H9 (cell line): ENCODE measurements at regions not wholly inside any gene's neighbourhood (a gene's known extent, or its start where the extent isn't known, plus 50 kb on each side); places are given as distances from the start of the nearest gene placed in this dataset.

Experiments used
- DNase-seq: peaks from one replicate; pipeline ENCODE4 v3.0.0-alpha.2; 2017
- H2AFZ ChIP-seq: one replicate; pipeline ENCODE4 v1.6.1; 2013; ENCODE audit warnings: mild to moderate bottlenecking, low read length, control low read depth, moderate library complexity
- H2AK5ac ChIP-seq: 2 replicates; pipeline ENCODE4 v1.6.1; 2013; ENCODE audit warnings: low read length, control low read depth, mixed read lengths; ENCODE audit not compliant: insufficient read length
- H2BK120ac ChIP-seq: one replicate; pipeline ENCODE4 v1.6.1; 2013; ENCODE audit warnings: low read depth, mild to moderate bottlenecking, low read length, control low read depth, inconsistent platforms; ENCODE audit not compliant: poor library complexity, severe bottlenecking
- H2BK12ac ChIP-seq: 2 replicates; pipeline ENCODE4 v1.6.1; 2013; ENCODE audit warnings: low read length, control low read depth, mixed read lengths, low read depth; ENCODE audit not compliant: insufficient read length
- H2BK15ac ChIP-seq: 2 replicates; pipeline ENCODE4 v1.6.1; 2013; ENCODE audit warnings: low read depth, low read length, control low read depth
- H2BK20ac ChIP-seq: one replicate; pipeline ENCODE4 v1.6.1; 2013; ENCODE audit warnings: low read depth, mild to moderate bottlenecking, low read length, control low read depth, inconsistent platforms; ENCODE audit not compliant: poor library complexity, severe bottlenecking
- H2BK5ac ChIP-seq: 2 replicates; pipeline ENCODE4 v1.6.1; 2013; ENCODE audit warnings: low read length, control low read depth, mixed read lengths; ENCODE audit not compliant: insufficient read length
- H3K14ac ChIP-seq: 2 replicates; pipeline ENCODE4 v1.6.1; 2013; ENCODE audit warnings: low read length, control low read depth; ENCODE audit not compliant: insufficient read depth
- H3K18ac ChIP-seq: 2 replicates; pipeline ENCODE4 v1.6.1; 2013; ENCODE audit warnings: low read depth, mild to moderate bottlenecking, mixed read lengths, low read length, control low read depth; ENCODE audit not compliant: insufficient read length
- H3K23ac ChIP-seq: 2 replicates; pipeline ENCODE4 v1.6.1; 2013; ENCODE audit warnings: low read length, control low read depth, mixed read lengths, low read depth; ENCODE audit not compliant: insufficient read length
- H3K23me2 ChIP-seq: 2 replicates; pipeline ENCODE4 v1.6.1; 2013; ENCODE audit warnings: low read depth, mild to moderate bottlenecking, mixed read lengths, low read length, control low read depth; ENCODE audit not compliant: insufficient read length, poor library complexity, severe bottlenecking
- H3K27ac ChIP-seq: 2 replicates; pipeline ENCODE4 v1.5.1; 2013; ENCODE audit warnings: low read length, control low read depth, mixed read lengths, low read depth; ENCODE audit not compliant: insufficient read length
- H3K27me3 ChIP-seq: 2 replicates; pipeline ENCODE4 v1.6.1; 2013; ENCODE audit warnings: low read length, control low read depth, inconsistent platforms; ENCODE audit not compliant: insufficient read depth
- H3K4ac ChIP-seq: 2 replicates; pipeline ENCODE4 v1.6.1; 2013; ENCODE audit warnings: low read depth, mild to moderate bottlenecking, control low read depth, inconsistent platforms, low read length, moderate library complexity
- H3K4me1 ChIP-seq: 2 replicates; pipeline ENCODE4 v1.6.1; 2013; ENCODE audit warnings: low read length, control low read depth, inconsistent platforms; ENCODE audit not compliant: insufficient read depth
- H3K4me2 ChIP-seq: 2 replicates; pipeline ENCODE4 v1.6.1; 2013; ENCODE audit warnings: low read length, control low read depth, mixed read lengths; ENCODE audit not compliant: insufficient read length, insufficient read depth
- H3K56ac ChIP-seq: 2 replicates; pipeline ENCODE4 v1.6.1; 2013; ENCODE audit warnings: low read depth, mild to moderate bottlenecking, mixed read lengths, low read length, control low read depth; ENCODE audit not compliant: insufficient read length
- H3K79me1 ChIP-seq: 2 replicates; pipeline ENCODE4 v1.6.1; 2013; ENCODE audit warnings: low read depth, mild to moderate bottlenecking, moderate library complexity, low read length, control low read depth, inconsistent platforms; ENCODE audit not compliant: insufficient read depth, poor library complexity, severe bottlenecking
- H3K79me2 ChIP-seq: 2 replicates; pipeline ENCODE4 v1.6.1; 2013; ENCODE audit warnings: low read length, control low read depth, inconsistent platforms; ENCODE audit not compliant: insufficient read depth
- H3K9ac ChIP-seq: 2 replicates; pipeline ENCODE4 v1.6.1; 2013; ENCODE audit warnings: low read length, control low read depth, mixed read lengths; ENCODE audit not compliant: insufficient read length; ENCODE audit errors: extremely low read depth
- H3K9me3 ChIP-seq: one replicate; pipeline ENCODE4 v1.6.1; 2013; ENCODE audit warnings: low read depth, low read length, inconsistent platforms; ENCODE audit not compliant: control insufficient read depth
- H3T11ph ChIP-seq: one replicate; pipeline ENCODE4 v1.6.1; 2013; ENCODE audit warnings: mild to moderate bottlenecking, low read length, control low read depth, inconsistent platforms
- H4K20me1 ChIP-seq: one replicate; pipeline ENCODE4 v1.6.1; 2013; ENCODE audit not compliant: control insufficient read depth, insufficient read length, insufficient read depth
- H4K5ac ChIP-seq: 2 replicates; pipeline ENCODE4 v1.6.1; 2013; ENCODE audit warnings: low read depth, mild to moderate bottlenecking, mixed read lengths, low read length, control low read depth; ENCODE audit not compliant: insufficient read length
- H4K8ac ChIP-seq: replicated peaks from 2 replicates; pipeline ENCODE4 v1.6.1; 2013; ENCODE audit warnings: low read length, control low read depth, mixed read lengths, low read depth; ENCODE audit not compliant: insufficient read length
- H4K91ac ChIP-seq: 2 replicates; pipeline ENCODE4 v1.6.1; 2013; ENCODE audit warnings: low read depth, mild to moderate bottlenecking, moderate library complexity, mixed read lengths, low read length, control low read depth; ENCODE audit not compliant: insufficient read length
- H3K27ac Mint-ChIP-seq, 3 experiments: 2 replicates in 2 of 3; 3 replicates in 1 of 3; pipeline ENCODE4 v1.8.0; 2020 to 2021; ENCODE audit warnings: mixed read lengths in 3 of 3, mild to moderate bottlenecking in 1 of 3, moderate library complexity in 1 of 3
- H3K27me3 Mint-ChIP-seq: 2 replicates; pipeline ENCODE4 v1.8.0; 2021; ENCODE audit warnings: low read depth, mild to moderate bottlenecking, moderate library complexity, mixed read lengths
- H3K36me3 Mint-ChIP-seq, 3 experiments: 2 replicates in 2 of 3; 3 replicates in 1 of 3; pipeline ENCODE4 v1.8.0; 2020 to 2021; ENCODE audit warnings: low read depth in 3 of 3, mixed read lengths in 3 of 3; ENCODE audit not compliant: insufficient read depth in 1 of 3
- H3K4me1 Mint-ChIP-seq, 2 experiments: 2 replicates each; pipeline ENCODE4 v1.8.0; 2020; ENCODE audit warnings: mixed read lengths in 2 of 2
- H3K4me3 Mint-ChIP-seq, 2 experiments: 2 replicates in 1 of 2; 3 replicates in 1 of 2; pipeline ENCODE4 v1.8.0; 2020 to 2021; ENCODE audit warnings: mild to moderate bottlenecking in 2 of 2, mixed read lengths in 2 of 2, moderate library complexity in 1 of 2
- H3K9me3 Mint-ChIP-seq, 2 experiments: 2 replicates in 1 of 2; 3 replicates in 1 of 2; pipeline ENCODE4 v1.8.0; 2020; ENCODE audit warnings: mild to moderate bottlenecking in 2 of 2, mixed read lengths in 2 of 2, moderate library complexity in 1 of 2
- CTCF ChIP-seq: fragments of 200-600 bp; sonication (generic); conservative IDR thresholded peaks from 3 replicates; pipeline ENCODE4 v1.8.0; 2021; ENCODE audit warnings: antibody characterized with exemption, mild to moderate bottlenecking
- WGBS: extraction: QIAGEN DNeasy Blood & Tissue Kit; methylation state at CpG from one replicate; pipeline ENCODE4 v1.1.7; 2013; ENCODE audit warnings: missing lambda C conversion rate, low lambda C conversion rate, mixed read lengths; ENCODE audit not compliant: insufficient read length; ENCODE audit errors: extremely low coverage; 5-methylcytosine and 5-hydroxymethylcytosine counted together

GRCh38 chr10:36547965-36548364 lies 577.4 kb upstream of the ANKRD30A start:
- no peak for DNase-seq
- Histone ChIP-seq H3K9me3 (no peaks in the 10 kb centered on the region), H3K18ac (no peak overlapping the region), H3K4me1 (no peaks in the 10 kb centered on the region), H2BK120ac (no peak overlapping the region), H4K91ac (no peak overlapping the region), H4K5ac (no peak overlapping the region), H3K56ac (no peak overlapping the region), H3K23me2 (no peaks in the 10 kb centered on the region), H2BK15ac (no peak overlapping the region), H3K27me3 (no peaks in the 10 kb centered on the region), H2AFZ (no peak overlapping the region), H4K8ac (no peak overlapping the region), H3K4ac (no peak overlapping the region), H3K14ac (no peak overlapping the region), H2BK5ac (no peak overlapping the region), H3K4me2 (no peak overlapping the region), H3K27ac (no peak overlapping the region), H3K79me2 (no peaks in the 10 kb centered on the region), H3K9ac (no peak overlapping the region), H3K23ac (no peak overlapping the region), H4K20me1 (no peaks in the 10 kb centered on the region), H3K79me1 (no peaks in the 10 kb centered on the region), H2BK20ac (no peak overlapping the region), H3T11ph (no peak overlapping the region), H2AK5ac (no peak overlapping the region), H2BK12ac (no peak overlapping the region)
- Mint-ChIP-seq H3K27me3 (no peaks in the 10 kb centered on the region), H3K9me3 (no peaks in the 10 kb centered on the region), H3K36me3 (no peaks in the 10 kb centered on the region), H3K27ac (no peak overlapping the region; a peak in 1 of 7 replicates), H3K4me1 (no peaks in the 10 kb centered on the region), H3K4me3 (no peak overlapping the region)
- TF ChIP-seq CTCF, result no peak
- WGBS, result no CpG with 5 or more reads among the region's 2 CpGs
